ENCODE measurements at regions not wholly inside any gene's neighbourhood (a gene's known extent, or its start where the extent isn't known, plus 50 kb on each side); places are given as distances from the start of the nearest gene placed in this dataset.
"Not testable (repeated sequence)": the region's sequence is repeated elsewhere in the genome, so short reads cannot be mapped to it uniquely, and the experiment has no call there.

DNA sequence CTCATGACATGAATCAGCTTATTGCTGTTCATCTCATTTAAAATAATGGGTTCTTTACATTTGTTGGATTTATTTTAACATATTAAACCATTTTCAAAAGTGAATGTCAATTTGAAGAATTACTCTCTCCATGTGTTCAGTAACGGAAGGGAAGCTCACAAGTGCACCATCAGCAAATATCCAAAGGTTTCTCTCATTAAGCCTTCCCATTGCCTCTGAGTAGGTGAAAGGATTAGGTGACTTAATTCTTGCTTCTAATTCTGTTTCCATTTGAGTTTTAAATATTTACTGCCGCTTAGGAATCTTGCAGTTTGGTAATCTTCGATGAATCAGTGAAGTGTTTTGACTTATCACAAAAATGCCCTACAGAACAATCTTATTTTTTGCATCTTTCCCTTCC, 145.1 kb upstream of the NYAP2 start:
- Histone ChIP-seq H3K4me1 (no peaks in the 10 kb centered on the region), H3K27ac (no peak overlapping the region), H3K27me3 (no peaks in the 10 kb centered on the region), H3K4me3 (no peak overlapping the region), H3K36me3 (no peaks in the 10 kb centered on the region), H3K9me3 (peaks cover 0 to 10% of the 10 kb centered on the region in 2 donors)
- TF ChIP-seq, protein P1, sequence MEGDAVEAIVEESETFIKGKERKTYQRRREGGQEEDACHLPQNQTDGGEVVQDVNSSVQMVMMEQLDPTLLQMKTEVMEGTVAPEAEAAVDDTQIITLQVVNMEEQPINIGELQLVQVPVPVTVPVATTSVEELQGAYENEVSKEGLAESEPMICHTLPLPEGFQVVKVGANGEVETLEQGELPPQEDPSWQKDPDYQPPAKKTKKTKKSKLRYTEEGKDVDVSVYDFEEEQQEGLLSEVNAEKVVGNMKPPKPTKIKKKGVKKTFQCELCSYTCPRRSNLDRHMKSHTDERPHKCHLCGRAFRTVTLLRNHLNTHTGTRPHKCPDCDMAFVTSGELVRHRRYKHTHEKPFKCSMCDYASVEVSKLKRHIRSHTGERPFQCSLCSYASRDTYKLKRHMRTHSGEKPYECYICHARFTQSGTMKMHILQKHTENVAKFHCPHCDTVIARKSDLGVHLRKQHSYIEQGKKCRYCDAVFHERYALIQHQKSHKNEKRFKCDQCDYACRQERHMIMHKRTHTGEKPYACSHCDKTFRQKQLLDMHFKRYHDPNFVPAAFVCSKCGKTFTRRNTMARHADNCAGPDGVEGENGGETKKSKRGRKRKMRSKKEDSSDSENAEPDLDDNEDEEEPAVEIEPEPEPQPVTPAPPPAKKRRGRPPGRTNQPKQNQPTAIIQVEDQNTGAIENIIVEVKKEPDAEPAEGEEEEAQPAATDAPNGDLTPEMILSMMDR (IDR thresholded peaks at IDR 0.05), result no peak
- no peak for DNase-seq (ENCODE audit: low spot score)

DNA sequence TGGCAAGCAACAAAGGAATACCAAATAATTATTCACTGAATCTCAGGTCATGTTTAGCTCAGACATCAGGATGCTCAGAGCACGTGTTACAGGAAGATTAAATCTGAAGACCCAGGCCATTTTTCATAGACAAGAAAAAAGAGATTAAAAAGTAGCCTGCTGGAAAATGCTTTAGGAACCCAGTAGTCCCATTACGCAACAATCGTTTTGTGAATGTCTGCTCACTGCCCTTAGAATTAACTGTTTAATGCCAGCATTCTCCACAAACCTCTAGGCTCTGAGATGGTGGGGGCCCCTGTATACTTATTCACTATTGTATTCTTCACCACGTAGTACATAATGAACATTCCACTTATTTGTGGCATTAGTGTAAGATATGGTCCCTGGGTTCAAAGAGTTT, 154.6 kb upstream of the NYAP2 start:
- Histone ChIP-seq H3K36me3 (no peaks in the 10 kb centered on the region), H3K27me3 (no peaks in the 10 kb centered on the region), H3K4me1 (no peaks in the 10 kb centered on the region), H3K9me3 (no peaks in the 10 kb centered on the region), H3K27ac (no peak overlapping the region), H3K4me3 (no peak overlapping the region)
- no peak for DNase-seq (ENCODE audit: low spot score)
- TF ChIP-seq, protein P1 (IDR thresholded peaks at IDR 0.05), result no peak

DNA sequence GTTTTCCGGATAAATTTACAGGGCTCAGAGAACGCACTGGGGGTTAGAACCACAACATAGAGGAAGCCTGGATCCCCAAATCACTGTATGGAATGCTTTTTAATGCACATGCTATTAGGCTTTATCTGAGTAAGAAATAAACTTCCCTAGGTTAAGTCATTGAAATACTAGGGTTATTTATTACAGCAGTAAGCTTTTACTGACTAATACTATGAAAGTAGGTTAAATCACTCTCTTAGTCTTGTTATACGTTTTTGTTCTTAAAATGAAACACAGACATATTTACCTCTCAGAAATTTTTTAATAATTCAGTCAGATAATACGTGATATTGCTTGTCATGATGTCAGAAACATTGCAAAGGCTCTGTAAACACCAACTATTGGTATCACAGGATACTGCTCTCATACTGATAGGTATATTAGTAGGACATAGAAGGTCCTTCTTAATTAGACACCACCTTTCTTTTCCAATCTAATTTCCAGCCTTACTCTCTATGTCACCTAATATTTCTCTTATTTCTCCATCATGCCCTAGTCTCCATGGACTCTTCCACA, 162.7 kb upstream of the NYAP2 start:
- TF ChIP-seq, protein P1 (IDR thresholded peaks at IDR 0.05), result no peak

DNA sequence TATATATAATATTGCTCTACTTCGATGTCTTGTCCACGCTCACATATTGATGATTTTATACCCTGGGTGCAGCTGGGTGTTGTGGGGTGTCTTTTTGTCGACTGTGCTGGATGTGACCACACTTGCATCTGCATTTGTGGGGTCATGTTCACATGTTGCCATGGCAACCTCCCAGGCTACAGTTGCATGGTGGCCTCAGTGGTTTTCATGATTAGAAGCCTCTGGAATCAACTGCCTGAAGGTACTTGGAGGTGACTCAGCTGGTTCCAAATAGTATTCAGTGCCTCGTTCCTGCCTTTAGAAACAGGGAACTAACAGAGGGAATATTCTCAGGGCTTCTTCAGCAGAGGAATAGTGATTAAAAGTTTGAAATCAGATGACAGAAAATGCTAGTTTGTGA, 166.3 kb upstream of the NYAP2 start:
- no peaks in the 10 kb centered on the region for H3K27me3 ChIP-seq
- no peak overlapping the region for H3K27ac ChIP-seq
- H3K4me1 ChIP-seq, result no peaks in the 10 kb centered on the region
- no peak for DNase-seq (ENCODE audit: low spot score)
- TF ChIP-seq, protein P1 (IDR thresholded peaks at IDR 0.05), result no peak
- H3K36me3 ChIP-seq, result no peaks in the 10 kb centered on the region
- H3K9me3 ChIP-seq, result no peaks in the 10 kb centered on the region
- no peak overlapping the region for H3K4me3 ChIP-seq

More for the DNA sequence above, 162.7 kb upstream of the NYAP2 start:
- Histone ChIP-seq H3K9me3 (no peaks in the 10 kb centered on the region), H3K4me3 (no peak overlapping the region), H3K27me3 (no peaks in the 10 kb centered on the region), H3K27ac (no peak overlapping the region), H3K4me1 (no peaks in the 10 kb centered on the region), H3K36me3 (no peaks in the 10 kb centered on the region)
- DNase-seq (ENCODE audit: low spot score), result no peak

DNA sequence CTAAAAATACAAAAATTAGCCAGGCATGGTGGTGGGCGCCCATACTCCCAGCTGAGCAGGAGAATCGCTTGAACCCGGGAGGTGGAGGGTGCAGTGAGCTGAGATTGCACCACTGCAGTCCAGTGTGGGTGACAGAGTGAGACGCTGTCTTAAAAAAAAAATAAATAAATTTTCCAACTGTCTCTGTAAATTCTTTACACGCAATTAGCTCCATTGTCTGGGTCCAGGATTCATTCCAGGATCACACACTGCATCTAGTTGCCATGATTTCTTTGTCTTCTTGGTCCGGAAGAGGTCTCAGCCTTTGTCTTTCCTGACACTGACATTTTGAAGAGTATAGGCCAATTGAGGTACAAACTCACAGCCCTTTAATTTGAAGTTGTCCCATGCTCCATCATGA, 167.6 kb upstream of the NYAP2 start:
- Histone ChIP-seq H3K27me3 (no peaks in the 10 kb centered on the region), H3K4me3 (no peak overlapping the region), H3K36me3 (no peaks in the 10 kb centered on the region), H3K27ac (no peak overlapping the region), H3K4me1 (no peaks in the 10 kb centered on the region), H3K9me3 (no peaks in the 10 kb centered on the region)
- no peak for DNase-seq (ENCODE audit: low spot score)
- TF ChIP-seq, protein P1 (IDR thresholded peaks at IDR 0.05), result no peak

DNA sequence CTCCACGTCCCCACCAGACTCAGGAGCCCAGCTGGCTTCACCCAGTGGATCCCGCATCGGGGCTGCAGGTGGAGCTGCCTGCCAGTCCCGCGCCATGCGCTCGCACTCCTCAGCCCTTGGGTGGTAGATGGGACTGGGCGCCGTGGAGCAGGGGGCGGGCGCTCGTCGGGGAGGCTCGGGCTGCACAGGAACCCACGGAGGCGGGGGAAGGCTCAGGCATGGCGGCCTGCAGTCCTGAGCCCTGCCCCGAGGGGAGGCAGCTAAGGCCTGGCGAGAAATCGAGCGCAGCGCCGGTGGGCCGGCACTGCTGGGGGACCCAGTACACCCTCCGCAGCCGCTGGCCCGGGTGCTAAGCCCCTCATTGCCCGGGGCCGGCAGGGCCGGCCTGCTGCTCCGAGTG, 170.2 kb upstream of the NYAP2 start:
- H3K27me3 ChIP-seq; H3K36me3 ChIP-seq; H3K4me1 ChIP-seq; DNase-seq (ENCODE audit: low spot score); H3K4me3 ChIP-seq; H3K9me3 ChIP-seq; H3K27ac ChIP-seq: not testable (repeated sequence)

Measured in right atrium auricular region (tissue), 2 donors.